COR-L47 (cell line): ENCODE measurements at regions not wholly inside any gene's neighbourhood (a gene's known extent, or its start where the extent isn't known, plus 50 kb on each side); places are given as distances from the start of the nearest gene placed in this dataset.
"Not testable (repeated sequence)": the region's sequence is repeated elsewhere in the genome, so short reads cannot be mapped to it uniquely, and the experiment has no call there.

Source experiments
- DNase-seq: peaks from one replicate; lab custom pipeline; 2025; lab: John Stamatoyannopoulos, UW

GRCh38 chr12:82300611-82301010, 57.6 kb downstream of the CCDC59 start:
- DNase-seq = no peak

GRCh38 chr12:82299319-82300025, 58.7 kb downstream of the CCDC59 start:
- DNase-seq = no peak

- no peak for DNase-seq
These were observed 67.8 kb downstream of the CCDC59 start for GRCh38 chr12:82290415-82290814.

- DNase-seq = not testable (repeated sequence)
These were observed 76.9 kb downstream of the CCDC59 start for GRCh38 chr12:82281335-82281734.

GRCh38 chr12:82279536-82280058, 78.6 kb downstream of the CCDC59 start:
- no peak for DNase-seq

- no peak for DNase-seq
These were observed 80.6 kb downstream of the CCDC59 start for GRCh38 chr12:82277582-82277981.

- no peak for DNase-seq
These were observed 115.5 kb downstream of the CCDC59 start for GRCh38 chr12:82242729-82243128.

GRCh38 chr12:82225871-82226270, 132.3 kb downstream of the CCDC59 start:
- DNase-seq = no peak

GRCh38 chr12:82223426-82223825, 134.8 kb downstream of the CCDC59 start:
- no peak for DNase-seq

- no peak for DNase-seq
These were observed 141.7 kb downstream of the CCDC59 start for GRCh38 chr12:82216475-82216874.

- DNase-seq = no peak
These were observed 144.4 kb downstream of the CCDC59 start for GRCh38 chr12:82213761-82214160.

GRCh38 chr12:82210882-82211281, 147.3 kb downstream of the CCDC59 start:
- no peak for DNase-seq

- DNase-seq = no peak
These were observed 148.7 kb downstream of the CCDC59 start for GRCh38 chr12:82209533-82209932.

GRCh38 chr12:82207556-82207955, 150.6 kb downstream of the CCDC59 start:
- DNase-seq = no peak

GRCh38 chr12:82203086-82203485, 155.1 kb downstream of the CCDC59 start:
- DNase-seq = no peak

GRCh38 chr12:82187595-82187994, 170.6 kb downstream of the CCDC59 start:
- no peak for DNase-seq

- no peak for DNase-seq
These were observed 171.2 kb downstream of the CCDC59 start for GRCh38 chr12:82187011-82187410.

- DNase-seq = no peak
These were observed 171.9 kb downstream of the CCDC59 start for GRCh38 chr12:82186282-82186681.

GRCh38 chr12:82184844-82185243, 173.3 kb downstream of the CCDC59 start:
- no peak for DNase-seq

- no peak for DNase-seq
These were observed 175.5 kb downstream of the CCDC59 start for GRCh38 chr12:82182601-82183190.

- peak; percentile 38 for DNase-seq
These were observed 181.3 kb downstream of the CCDC59 start for GRCh38 chr12:82176761-82177490.

GRCh38 chr12:82176026-82176425, 182.2 kb downstream of the CCDC59 start:
- DNase-seq = peak; percentile 24

GRCh38 chr12:82174936-82175335, 183.3 kb downstream of the CCDC59 start:
- peak; percentile 94 for DNase-seq
